HG02588 (cell line): ENCODE measurements at regions not wholly inside any gene's neighbourhood (a gene's known extent, or its start where the extent isn't known, plus 50 kb on each side); places are given as distances from the start of the nearest gene placed in this dataset.

Experiments used
- ATAC-seq: cut with Tn5 transposase; IDR thresholded peaks from one replicate; pipeline ENCODE4 v1.9.1; 2021; ENCODE audit warnings: mild to moderate bottlenecking, moderate library complexity; ENCODE audit not compliant: unreplicated experiment

DNA sequence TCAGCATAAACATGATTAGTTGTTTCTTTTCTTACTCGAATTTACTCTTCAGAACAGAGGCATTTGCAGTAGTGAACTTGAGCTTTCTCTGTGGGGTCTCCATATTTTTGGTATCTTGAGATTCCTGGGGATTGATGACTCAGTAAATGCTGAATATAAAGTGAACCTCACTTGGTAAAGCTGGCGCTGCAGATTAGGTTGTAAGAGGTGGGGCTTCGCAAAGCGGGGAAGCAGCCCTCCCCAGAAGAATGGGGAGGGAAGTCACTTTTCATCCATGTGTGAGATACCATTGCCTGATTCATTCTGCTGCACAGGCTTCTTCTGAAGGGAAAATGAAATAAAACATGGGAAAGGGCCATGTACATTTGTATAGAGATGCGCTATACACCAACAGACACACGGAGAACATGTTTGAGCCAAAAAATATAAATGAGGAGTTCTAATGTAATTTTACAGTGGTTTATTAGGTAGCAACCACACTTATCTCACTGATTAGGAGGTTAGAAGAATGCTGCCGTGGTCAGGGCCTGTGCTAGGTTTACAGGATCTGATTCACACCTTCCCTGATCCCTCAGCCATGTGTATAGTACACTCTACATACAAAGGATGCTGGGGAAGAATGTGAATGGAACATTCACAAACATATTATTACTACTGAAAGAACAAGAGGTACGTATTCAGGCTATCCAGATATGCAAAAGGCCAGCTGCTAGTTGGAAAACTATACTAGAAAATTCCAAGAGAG is 63.5 kb downstream of the DNTTIP2 start:
- no peak for ATAC-seq

DNA sequence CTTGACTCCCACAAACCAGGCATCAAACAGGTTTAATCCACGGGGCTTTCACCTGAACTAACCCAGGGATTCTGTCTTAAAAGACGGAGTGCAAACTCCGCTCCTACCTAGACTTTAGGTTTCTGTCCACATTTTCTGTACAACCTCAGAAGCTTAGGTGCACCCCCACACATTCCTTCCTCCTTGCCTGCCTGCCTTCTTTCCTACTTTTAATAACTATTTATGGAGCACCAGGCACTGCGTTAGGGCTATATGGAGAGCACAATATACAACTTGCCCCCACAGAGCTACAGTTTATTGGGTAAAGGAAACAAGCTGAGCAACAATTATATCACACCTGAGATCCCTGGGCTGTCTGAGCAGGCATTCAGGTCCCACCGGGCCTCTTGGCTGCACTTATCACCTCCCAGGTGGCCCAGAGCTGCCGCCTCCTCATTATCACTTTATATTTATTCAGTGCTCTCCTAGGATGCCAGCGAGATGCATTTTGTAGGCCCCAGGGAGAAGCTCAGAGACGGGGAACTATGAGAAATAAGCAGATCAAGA is 64.1 kb downstream of the DNTTIP2 start:
- ATAC-seq, result no peak

DNA sequence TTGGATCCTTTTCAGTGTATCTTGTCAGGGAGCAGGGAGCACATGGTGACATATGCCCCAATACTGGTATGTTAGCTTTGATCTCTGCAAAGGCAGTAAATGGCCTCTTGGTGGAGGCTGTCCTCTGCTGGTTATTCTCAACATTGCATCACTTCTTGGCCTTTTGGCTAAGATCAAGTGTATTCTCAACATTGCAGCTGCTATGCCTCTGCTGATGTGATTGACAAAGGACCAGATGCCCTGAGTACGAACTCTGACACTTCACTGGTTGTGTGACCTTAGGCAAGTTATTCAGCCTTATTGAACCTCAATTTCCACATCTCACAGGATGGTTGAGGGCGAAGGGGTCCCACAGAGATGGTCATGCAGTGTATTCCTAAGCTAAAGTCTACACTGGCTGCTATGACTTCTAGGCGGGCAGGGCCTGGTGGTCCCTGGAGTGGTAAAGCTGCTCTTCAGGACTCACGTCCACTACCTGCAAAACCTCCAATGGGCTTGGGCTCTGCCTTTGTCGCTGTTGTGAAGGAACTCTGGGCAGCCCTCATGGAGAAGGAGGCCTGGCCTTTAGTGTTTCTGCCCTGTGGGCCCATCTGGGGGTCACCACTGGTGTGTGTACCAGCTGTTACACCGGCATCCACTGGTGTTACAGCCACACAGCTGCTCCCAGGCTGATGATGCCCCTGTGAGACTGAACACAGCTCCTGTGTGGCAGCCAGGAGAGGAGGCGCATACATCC is 64.8 kb downstream of the DNTTIP2 start:
- ATAC-seq, result peak; percentile 69

DNA sequence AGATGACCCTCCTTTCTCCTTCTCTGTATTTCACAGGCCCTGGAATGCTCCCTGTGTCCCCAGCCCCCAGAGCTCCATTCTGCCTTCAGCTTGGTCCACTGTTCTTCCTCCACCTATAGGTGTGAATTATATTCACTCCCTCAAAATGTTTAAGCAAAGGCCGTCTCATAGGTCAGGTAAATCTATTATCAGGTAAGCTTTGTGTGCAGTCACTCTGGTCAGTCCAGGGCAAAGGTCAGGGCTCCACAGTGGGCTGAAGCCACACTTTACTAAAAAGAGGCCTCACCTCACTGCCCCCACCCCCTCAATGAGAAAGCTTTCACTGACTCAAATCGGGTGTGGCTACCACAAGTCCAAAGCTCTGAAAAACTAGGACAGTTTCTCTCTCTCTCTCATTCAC is 65.9 kb downstream of the DNTTIP2 start:
- no peak for ATAC-seq

DNA sequence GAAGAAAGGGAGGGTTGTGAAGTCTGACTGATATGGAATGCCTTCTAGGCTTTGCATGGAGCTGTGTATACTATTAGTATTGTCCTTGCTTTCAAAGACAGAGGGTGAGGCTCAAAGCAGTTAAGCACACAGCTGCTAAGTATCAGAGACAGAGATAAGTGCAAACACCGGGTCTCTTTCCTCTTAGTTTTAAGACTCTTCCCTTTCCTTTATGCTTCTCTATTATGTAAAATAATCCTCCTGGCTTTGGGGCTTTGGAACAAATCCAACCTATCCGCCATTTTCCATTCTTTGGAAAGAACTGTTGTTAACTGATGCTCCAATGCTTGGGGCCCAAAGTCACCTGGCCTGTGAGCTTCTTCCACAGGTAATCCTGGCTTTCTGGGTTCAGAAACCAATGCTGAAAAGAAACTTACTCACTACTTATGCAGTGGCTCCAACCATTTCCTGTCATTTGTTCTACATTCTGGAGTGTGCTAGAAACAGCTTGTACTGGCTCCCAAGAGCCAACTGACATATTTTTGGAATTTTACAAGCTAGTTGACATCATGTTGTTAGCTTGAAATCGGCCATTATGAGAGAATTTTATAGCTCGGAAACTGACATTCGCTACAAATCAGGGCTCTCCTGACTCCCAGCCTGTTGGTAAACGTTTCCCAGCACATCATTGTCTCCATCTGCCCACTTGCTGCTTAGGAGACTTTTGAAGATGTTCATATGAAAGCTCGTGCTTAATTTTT is 67.5 kb downstream of the DNTTIP2 start:
- ATAC-seq, result no peak

DNA sequence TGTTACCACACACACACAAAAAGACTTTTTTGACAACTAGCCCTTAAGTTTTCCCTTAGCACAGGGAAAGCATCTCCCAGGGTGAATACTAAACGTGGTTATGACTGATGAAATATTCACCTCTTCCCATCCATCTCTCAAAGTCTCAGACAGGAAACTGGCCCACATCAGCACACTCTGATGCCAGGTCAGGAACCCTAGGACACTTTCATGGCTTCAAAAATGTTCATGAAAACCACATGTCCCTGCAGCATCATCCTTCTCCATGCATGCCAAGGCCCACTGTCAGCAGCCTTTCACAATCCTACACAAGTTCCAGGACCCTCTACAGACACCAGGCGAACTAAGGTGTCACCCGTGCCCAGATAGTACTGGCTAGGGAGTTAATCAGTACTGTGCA is 68.7 kb downstream of the DNTTIP2 start:
- no peak for ATAC-seq

DNA sequence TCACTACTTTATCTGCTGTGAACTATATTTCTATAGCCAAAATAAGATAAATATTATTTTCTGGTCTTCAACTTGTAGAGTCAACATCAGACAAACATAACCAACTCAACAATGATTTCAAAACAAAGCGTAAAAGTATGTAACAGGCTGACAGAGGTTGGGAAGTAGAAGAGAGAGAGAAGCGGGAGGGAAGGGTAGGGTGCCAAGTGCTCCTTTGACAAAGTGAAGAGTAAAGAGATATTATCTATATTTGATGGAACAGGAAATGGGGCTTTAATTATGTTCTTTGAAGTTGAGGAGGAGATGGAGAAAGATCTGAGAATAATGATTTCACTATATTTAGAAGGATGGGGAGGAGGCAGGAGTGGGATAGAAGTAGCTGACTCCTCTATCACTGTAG is 70.1 kb downstream of the DNTTIP2 start:
- ATAC-seq, result no peak

DNA sequence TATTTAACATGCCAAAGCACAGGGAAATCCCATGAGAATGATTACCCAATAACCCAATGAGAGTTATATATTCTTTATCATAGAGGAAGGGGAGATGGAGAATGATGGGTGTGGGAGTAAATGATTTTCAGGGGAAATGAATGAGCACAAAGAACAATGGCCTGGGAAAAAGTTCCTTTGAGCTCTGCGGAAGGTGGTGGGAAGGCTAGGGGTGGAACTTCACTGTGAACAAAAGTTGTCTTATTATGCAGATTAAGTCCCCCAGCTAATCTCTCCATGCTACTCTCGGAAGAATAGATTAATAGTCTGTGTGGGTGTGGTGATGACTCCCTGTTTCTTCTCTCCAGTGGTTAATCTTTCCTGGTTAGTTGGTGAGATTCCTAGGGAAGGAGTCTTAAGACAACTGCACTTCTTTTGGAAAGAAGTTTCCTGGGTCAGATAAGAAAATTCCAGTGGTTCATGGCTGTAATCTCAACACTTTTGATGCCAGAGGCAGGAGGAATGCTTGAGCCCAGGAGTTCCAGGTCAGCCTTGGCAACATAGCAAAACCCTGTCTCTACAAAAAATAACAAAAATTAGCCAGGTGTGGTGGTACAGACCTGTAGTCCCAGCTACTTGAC is 71.6 kb downstream of the DNTTIP2 start:
- ATAC-seq, result no peak

DNA sequence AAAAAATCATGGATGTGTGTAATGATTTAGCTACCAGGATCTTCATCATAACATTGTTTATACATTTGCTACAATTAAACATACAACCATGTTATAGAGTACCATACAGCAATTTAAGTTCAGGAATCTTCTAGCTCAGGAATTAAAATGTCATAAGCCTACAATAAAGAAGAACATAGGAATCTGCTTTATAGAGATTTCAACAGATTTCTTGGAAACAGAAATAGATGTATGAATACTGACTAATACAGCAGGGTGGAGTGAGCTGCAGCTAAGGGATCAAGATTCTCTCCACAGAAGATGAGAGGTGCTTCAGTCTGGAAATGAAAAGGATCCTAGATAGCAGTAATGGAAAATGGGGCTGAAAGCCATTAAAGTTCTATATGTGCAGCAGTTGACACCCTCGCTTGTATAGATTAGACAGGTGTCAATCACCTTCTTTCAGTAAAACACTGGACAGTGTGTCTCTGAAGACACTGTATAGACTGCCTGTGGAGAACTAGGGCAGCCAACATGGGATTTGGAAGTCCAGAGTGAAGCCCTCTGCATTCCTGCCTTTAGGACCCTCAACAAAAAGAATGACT is 73.9 kb downstream of the DNTTIP2 start:
- ATAC-seq, result no peak

DNA sequence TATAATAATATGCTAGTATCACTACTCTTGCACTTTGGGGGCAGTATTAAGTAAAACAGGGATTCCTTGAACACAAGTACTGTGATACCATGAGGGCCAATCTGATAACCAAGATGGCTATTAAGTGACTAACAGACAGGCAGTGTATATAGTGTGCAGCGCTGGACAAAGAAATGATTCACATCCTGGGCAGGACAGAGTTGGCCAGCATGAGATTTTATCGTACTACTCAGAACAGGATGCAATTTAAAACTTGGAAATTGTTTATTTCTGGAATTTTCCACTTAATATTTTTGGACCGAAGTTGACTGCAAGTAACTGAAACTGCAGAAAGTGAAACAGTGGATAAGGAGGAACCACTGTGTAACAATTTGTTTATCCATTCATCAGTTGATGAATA is 74.6 kb downstream of the DNTTIP2 start:
- no peak for ATAC-seq

DNA sequence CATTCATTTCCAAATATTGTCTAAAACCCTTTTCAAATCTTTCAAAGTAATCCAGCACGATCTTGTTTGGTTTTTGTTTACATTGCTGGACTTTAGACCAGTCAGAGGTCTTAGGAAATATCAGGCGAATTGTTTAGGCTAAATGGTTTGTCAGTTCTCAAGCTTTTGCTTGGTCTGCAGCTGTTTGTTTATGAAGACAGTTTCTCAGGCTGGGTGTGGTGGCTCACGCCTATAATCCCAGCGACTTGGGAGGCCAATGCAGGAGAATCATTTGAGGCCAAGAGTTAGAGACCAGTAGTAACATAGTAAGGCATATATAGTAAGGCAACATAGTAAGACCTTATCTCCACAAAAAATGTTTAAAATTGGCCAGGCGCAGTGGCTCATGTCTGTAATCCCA is 77.5 kb downstream of the DNTTIP2 start:
- no peak for ATAC-seq

DNA sequence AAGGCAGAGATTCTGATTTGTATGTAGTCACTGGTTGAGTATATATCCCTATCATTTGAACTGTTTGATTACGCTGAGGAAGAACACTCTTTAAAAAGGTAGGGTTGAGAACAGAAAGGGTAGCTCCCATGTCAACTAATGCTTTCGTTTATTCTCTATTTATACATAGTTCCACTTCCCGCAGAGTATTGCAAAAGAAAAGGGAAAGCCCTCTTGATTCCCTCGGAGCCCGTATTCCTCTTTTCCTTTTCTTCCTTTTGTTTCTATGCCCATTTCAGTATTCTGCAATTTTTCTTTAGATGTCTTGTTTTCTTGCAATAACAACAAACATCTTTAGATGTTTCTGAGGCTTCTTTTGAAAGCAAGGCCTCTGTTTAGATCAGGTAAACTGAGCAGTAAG is 78.2 kb downstream of the DNTTIP2 start:
- ATAC-seq, result no peak

DNA sequence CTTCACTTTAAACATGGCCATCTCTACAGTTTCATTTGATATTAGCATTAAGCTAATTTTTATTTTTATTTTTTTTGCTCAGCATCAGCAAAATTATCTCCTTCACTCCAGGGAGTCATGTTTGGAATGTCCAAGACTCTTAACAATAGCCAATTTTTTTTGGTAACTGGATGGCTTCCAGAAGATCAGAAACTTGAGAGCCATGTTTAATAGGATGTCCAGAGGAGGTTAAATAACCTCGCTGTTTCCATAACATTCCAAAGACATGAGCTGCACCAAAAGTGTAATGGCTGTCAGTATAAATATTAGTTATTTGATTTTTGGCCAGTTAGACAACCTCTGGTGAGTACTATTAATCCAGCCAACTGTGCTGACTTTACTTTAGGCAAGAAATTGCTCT is 80.7 kb downstream of the DNTTIP2 start:
- ATAC-seq, result no peak

DNA sequence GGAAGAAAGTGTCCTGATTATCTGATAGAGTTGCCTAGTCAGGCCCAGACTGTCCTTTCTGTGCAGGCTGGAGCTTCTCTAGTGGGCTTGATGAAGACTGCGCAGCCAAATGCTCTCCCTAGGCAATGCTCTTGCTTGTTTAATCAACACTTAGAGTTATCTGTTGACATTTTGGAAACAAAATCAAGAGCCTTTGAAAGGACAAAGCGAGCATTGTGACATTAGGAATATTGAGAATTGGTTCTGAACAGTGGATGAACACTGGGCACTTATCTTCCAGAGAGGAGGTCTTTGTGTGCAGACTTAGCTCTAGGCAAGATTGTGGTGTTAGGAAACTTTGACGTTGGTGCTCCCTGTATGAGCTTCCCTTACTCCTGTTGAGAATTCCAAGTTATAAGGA is 94.5 kb downstream of the DNTTIP2 start:
- ATAC-seq, result no peak

DNA sequence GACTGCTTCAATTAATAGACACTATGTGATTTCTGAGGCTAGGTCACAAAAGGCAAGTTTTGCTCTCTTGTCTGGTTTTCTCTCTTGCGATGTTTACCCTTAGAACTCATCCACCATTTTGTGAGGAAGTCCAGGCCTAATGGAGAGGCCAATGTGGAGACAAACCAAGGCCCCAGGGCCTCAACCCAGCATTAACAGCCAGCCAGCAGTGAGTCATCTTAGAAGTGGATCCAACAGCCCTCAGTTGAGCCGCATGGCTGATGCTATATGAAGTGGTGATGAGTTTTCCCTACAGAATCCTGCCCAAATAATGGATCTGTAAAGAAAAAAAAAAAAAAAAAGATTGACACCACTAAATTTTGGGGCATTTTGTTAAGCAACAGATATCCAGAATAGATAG is 95.1 kb downstream of the DNTTIP2 start:
- ATAC-seq, result no peak

DNA sequence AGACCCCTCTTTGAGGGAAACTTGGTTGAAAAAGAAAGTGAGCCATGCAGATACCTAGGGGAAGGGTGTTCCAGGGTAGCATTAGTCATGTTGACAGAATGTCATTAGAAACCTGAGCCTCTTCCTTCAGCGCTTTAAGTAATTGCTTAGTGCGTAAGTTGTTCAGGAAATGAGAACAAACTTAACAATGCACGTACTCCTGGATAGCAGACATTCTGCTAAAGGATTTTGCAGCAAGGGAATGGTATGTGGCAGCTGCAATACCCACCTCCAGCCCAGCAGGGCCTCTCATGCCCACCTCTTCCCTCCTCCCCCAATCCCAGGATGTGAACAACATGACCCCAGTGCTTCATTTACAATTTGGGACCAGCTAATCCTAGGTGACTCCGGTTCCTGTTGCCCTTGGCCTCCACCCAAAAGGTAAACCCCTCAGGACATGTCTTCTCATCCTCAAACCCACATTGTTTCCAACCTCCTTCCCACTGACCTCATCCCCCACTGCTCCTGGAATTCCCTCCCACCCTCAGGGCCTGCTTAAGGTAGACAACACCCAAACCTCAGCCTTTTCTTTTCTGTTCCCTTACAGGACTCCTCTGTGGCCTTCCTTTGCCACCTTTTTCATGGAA is 98.0 kb upstream of the BCAR3 start:
- no peak for ATAC-seq

DNA sequence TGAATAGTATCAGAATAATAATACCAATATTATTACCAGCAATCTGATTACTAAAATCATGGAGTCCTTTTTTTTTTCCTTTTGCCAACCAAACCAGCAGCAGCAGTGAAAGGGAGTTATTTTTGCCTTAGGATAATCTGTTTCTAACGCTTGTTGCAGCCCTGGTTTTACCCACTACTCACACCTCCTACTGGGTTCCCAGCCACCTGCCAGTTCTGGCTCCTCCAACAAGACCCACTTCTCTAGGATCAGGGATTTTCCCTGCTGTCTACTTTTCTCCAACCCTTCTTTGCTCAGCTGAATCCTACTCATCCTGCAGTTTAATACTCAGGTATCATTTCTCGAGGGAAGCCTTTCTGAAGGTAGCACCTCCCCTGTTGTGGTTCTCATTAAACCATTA is 96.8 kb upstream of the BCAR3 start:
- no peak for ATAC-seq

DNA sequence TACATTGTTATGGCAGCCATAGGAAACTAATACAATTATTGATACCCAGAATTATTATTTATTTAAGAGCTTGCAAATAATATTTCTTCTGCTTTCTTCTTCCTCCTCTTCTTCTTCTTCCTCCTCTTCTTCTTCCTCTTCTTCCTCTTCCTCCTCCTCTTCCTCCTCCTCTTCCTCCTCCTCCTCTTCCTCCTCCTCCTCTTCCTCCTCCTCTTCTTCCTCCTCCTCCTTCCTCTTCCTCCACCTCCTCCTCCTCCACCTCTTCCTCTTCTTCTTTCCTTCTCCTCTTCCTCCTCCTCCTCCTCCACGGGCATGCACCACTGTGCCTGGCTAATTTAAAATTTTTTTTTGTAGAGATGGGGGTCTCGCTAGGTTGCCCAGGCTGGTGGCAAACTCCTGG is 95.6 kb upstream of the BCAR3 start:
- ATAC-seq, result no peak

DNA sequence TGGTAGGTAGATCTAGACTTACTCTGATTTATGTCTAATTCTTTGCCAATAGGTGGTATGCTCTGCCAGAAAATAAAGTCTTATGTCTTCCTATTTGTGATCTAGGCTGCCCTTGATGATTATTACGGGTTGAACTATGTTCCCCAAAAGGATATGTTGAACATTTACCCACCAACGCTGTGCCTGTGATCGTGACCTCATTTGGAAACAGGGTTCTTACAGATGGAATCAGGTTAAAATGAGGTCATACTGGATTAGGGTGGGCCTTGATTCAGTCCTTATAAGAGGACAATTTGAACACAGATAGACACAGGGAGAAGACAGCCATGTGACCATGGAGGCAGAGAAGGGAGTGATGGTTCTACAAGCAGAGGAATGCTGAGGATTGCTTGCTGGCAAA is 95.1 kb upstream of the BCAR3 start:
- ATAC-seq, result no peak

DNA sequence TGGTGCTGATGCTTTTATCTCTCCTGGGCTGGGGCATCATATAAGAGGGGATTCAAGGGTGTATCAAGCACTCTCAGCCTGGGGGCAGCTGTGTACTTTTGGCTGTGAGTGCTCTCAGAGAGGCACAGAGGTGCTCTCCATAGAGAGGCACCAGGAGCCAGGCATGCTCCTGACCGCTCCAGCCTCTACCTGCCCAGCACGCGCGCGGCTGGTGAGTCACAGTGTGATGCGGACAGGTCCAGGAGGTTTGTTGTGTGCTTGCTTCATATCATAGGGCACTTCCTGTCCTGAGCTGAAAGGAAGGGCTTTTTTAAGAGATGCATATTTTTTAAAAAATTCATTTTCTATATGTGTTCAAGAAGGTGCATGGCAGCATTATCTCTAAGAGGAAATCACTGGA is 93.6 kb upstream of the BCAR3 start:
- ATAC-seq, result no peak
